RWPE1 (cell line): ENCODE measurements at regions not wholly inside any gene's neighbourhood (a gene's known extent, or its start where the extent isn't known, plus 50 kb on each side); places are given as distances from the start of the nearest gene placed in this dataset.

ENCODE experiments used
- CTCF ChIA-PET: fragments of 350-600 bp; sonication (Branson Sonifier 250); formaldehyde crosslinking; extraction: SDS; loops from one replicate; lab custom pipeline; 2021; lab: Yijun Ruan, JAX
- POLR2A ChIA-PET: fragments of 400-600 bp; formaldehyde crosslinking; extraction: SDS; loops from one replicate; lab custom pipeline; 2020; ENCODE audit warnings: antibody characterized with exemption; ENCODE audit not compliant: low non-redundant PET; lab: Yijun Ruan, JAX
- DNase-seq: peaks from one replicate; pipeline ENCODE4 v3.0.0; 2012; ENCODE audit warnings: low spot score
- H3K27ac ChIP-seq: fragments of 450-650 bp; 2 replicates; pipeline ENCODE4 v1.5.1; 2017
- TF ChIP-seq, protein P1 (sequence below): fragments of 450-650 bp; conservative IDR thresholded peaks from 2 replicates; pipeline ENCODE4 v1.5.1; 2017; ENCODE audit warnings: low read depth, mild to moderate bottlenecking

DNA sequence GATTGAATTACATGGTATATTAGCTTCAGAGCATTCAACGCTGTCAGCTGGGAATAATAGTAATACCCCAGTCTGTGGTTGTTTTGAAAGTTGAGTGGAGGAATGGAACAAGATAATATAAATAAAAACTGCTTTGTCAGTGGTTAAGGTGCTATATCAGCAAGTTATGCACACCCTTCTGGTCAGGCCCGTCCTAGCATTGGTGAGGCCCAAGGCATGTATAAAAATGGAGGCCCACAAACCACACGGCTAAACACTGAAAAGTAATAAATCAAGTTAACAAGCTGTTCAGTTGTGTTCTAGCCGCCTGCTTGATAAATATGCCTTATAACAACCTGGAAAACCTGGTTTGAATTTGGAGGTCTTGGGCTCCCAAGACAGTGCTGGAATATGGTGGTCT lies 77.4 kb downstream of the PSMG1 start:
- ChIA-PET POLR2A (no interaction called here), CTCF (no interaction called here)
- no peak overlapping the region for H3K27ac ChIP-seq
- TF ChIP-seq, protein P1, sequence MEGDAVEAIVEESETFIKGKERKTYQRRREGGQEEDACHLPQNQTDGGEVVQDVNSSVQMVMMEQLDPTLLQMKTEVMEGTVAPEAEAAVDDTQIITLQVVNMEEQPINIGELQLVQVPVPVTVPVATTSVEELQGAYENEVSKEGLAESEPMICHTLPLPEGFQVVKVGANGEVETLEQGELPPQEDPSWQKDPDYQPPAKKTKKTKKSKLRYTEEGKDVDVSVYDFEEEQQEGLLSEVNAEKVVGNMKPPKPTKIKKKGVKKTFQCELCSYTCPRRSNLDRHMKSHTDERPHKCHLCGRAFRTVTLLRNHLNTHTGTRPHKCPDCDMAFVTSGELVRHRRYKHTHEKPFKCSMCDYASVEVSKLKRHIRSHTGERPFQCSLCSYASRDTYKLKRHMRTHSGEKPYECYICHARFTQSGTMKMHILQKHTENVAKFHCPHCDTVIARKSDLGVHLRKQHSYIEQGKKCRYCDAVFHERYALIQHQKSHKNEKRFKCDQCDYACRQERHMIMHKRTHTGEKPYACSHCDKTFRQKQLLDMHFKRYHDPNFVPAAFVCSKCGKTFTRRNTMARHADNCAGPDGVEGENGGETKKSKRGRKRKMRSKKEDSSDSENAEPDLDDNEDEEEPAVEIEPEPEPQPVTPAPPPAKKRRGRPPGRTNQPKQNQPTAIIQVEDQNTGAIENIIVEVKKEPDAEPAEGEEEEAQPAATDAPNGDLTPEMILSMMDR: no peak
- DNase-seq: no peak

DNA sequence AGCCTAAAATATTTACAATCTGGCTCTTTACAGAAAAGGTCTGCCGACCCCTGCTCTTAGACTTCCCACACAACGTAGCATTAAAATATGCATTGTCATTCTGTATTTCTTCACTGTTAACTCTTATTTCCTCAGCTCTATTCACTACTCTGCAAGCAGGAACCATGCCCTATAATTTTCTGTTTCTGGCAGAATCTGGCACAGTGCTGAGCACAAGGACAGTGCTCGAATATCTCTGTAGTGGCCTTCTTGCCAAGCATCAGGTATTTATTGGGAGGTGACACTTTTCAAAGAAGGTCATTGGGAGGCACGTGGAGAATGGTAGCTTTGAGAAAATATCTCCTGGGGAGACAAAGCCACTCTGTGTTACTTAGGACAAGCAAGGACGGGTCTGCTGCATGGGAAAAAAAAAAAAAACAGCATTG lies 77.9 kb downstream of the PSMG1 start:
- no peak for DNase-seq
- ChIA-PET CTCF (no interaction called here), POLR2A (no interaction called here)
- H3K27ac ChIP-seq: no peak overlapping the region
- TF ChIP-seq, protein P1: no peak

DNA sequence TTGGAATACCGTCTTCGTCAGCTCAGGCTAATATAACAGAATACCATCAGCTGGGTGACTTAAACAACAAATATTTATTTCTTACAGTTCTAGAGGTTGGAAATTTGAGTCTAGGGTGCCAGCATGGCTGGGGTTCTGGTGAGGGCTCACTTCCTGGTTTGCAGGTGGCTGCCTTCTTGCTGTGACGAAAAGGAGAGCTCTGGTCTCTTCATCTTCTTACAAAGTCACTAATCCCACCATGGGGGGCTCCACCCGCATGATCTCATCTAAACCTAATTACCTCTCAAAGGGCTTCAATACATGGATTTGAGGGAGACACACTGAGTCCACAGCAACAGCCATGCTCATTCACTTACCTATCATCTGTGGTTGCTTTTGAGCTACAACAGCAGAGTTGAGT lies 78.3 kb downstream of the PSMG1 start:
- H3K27ac ChIP-seq: no peak overlapping the region
- TF ChIP-seq, protein P1: no peak
- no peak for DNase-seq
- ChIA-PET POLR2A (no interaction called here), CTCF (no interaction called here)

DNA sequence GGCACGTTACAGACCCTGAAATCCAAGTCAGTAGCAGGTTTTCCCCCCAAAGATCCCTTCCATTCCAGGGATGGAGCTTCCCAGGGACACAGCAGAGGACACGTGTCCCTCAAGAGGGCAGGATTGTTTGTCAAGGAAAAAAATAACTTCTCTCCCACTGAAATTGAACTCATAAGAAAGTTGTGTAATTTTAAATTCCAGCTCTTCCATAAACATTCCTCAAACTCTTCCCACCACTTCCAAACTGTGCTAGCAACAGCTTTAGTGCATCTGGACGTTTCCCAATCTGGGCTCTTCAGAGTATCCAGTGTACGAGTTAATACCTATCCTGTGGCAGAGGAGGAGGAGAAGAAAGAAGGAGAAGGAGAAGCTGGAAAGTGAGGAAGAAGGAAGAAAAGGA lies 79.6 kb downstream of the PSMG1 start:
- TF ChIP-seq, protein P1: no peak
- ChIA-PET CTCF (interaction anchor here (0.6 kb wide), 1 partner anchor 251 kb away, joined by 3 read pairs; no protein-coding TSS in a partner anchor), POLR2A (no interaction called here)
- no peak overlapping the region for H3K27ac ChIP-seq
- DNase-seq: no peak

DNA sequence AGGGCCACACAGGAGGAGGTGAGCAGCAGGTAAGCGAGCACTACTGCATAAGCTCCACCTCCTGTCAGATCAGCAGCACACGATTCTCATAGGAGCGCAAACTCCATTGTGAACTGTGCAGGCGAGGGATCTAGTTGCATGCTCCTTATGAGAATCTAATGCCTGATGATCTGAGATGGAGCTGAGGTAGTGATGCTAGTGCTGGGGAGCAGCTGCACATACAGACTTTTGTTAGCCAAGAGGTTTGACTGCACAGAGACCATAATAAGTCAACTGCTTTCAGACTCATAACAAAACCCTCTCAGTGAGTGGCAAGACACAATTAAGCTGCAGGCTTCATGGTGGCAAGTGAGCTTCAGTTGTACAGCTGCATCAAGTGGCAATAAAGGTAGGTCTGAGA lies 83.4 kb downstream of the PSMG1 start:
- ChIA-PET POLR2A (no interaction called here), CTCF (interaction anchor here (0.7 kb wide), 1 partner anchor 46 kb away, joined by 3 read pairs; no protein-coding TSS in a partner anchor)
- TF ChIP-seq, protein P1: no peak

DNA sequence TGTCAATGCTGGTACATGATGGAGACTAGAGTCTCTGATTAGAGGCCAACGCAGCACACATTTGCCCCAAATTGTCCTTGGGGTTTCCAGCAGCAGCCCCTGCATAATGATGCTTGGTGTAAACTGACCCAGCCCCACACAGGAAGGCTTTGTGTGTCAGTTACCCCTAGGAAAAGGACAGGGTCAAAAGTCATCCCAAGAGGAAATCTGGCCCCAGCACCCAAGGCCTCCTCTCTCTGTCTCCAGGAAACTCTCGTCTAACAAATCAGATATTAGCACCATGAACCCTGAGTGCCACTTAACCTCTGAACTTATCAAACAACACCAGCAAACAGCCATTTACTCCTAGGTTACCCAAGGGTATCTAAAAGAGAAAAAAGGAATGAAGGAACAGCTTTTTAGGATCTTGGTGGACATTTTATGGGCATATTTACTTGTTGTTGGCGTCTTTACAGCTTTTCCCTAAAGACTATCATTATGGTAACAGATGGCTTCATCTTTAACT lies 84.5 kb downstream of the PSMG1 start:
- no peak for DNase-seq
- TF ChIP-seq, protein P1: no peak
- POLR2A ChIA-PET: no interaction called here
- CTCF ChIA-PET: interaction anchor here (0.5 kb wide), 1 partner anchor 21 kb away, joined by 7 read pairs; no protein-coding TSS in a partner anchor
- H3K27ac ChIP-seq: no peak overlapping the region

More for the DNA sequence above, 83.4 kb downstream of the PSMG1 start:
- no peak overlapping the region for H3K27ac ChIP-seq
- DNase-seq: no peak
